GM18511 (cell line): ENCODE measurements at regions not wholly inside any gene's neighbourhood (a gene's known extent, or its start where the extent isn't known, plus 50 kb on each side); places are given as distances from the start of the nearest gene placed in this dataset.

Experiments used
- ATAC-seq: cut with Tn5 transposase; IDR thresholded peaks from one replicate; pipeline ENCODE4 v1.9.1; 2021; ENCODE audit warnings: mild to moderate bottlenecking, moderate library complexity; ENCODE audit not compliant: unreplicated experiment

DNA sequence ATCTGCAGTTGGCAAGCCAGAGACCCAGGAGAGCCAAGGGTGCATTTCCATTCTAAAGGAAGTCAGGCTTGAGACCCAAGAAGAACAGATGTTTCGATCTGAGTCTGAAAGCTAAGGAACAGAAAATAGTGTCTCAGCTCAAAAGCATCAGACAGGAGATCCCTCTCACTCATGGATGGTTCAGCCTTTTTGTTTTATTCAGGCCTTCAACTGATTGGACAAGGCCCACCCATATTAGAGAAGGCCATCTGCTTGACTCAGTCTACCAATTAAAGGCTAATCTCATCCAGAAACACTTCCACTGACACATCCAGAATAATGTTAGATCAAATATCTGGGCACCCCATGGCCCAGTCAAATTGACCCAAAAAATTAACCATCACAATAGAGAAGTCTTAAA, 255.0 kb downstream of the TXNL1 start:
- ATAC-seq, result no peak

DNA sequence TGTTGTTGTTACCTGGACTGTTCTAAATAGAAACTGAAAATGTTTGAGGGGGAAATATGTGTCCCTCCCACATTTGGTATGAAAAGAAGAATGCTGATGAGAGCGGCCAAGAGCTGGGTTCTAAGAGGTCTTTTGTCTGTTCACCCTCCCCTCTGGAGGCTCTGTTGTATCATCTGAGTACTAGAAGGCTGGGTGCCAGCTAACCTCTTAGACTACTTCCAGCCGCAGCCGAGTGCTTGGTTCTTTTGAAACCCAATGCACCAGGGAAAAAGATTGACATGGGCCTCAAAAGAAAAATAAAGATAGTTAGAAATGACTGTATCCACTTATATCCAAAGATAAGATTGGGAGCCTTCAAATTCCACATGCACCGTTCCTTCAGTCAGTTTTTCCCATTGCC, 255.9 kb downstream of the TXNL1 start:
- ATAC-seq, result no peak

- ATAC-seq, result no peak
Observed at GRCh38 chr18:56381196-56381595, 257.2 kb downstream of the TXNL1 start.

DNA sequence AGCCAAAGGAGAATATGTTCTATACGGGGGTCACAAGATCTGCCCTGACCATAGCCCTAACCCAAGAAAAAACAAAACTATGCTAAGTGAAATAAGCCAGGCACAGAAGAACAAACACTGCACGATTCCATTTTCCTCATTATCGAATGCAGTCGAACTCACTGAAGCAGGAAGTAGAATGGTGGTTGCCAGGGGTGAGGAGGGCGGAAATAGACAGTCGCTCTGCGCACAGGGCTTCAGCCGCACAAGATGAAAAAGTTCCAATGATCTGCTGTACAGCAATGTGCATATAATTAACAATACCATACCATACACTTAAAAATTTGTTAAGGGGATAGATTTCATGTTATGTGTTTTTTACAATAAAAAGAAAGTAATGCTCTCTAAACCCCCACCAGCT, 257.7 kb downstream of the TXNL1 start:
- no peak for ATAC-seq

DNA sequence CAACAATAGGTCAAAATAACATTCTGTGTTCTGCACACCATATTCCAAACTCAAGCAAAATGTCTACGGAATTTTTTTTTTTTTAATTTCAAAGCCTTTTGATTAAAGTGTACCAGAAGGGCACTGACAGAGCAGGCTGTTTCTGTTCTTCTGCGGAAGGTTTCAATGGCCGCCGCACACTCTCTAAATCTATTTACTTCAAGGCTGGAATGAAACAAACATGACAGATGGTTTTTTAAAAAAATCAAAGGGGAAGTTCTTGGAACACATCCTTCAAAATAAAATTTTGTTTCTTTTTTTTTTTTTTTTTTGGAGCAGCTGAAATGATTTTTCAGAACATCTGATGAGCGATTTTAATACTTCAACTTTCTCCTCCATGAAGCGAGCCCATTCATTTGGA, 259.1 kb downstream of the TXNL1 start:
- no peak for ATAC-seq

DNA sequence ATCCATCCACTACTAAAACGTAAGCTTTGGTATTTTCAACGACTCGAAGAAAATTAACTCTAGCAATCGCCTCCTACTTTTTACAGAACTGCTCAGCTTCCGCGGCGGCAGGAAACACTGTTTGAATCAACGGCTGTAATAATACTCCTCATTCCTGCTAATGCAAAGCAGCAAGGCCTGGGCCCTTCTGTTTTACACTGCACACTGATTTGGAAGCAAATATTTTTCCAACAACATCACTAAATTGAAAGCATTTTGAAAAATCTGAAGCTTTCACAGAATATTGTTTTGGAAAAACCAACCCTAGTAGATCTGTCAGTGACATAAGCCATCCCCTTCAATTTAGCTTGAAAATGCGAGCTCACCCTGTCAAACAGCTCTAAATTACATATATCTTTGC, 261.2 kb downstream of the TXNL1 start:
- no peak for ATAC-seq

- no peak for ATAC-seq
Observed at GRCh38 chr18:56374007-56374655, 264.3 kb downstream of the TXNL1 start.

GRCh38 chr18:56373601-56374000, 264.8 kb downstream of the TXNL1 start:
- ATAC-seq, result no peak

DNA sequence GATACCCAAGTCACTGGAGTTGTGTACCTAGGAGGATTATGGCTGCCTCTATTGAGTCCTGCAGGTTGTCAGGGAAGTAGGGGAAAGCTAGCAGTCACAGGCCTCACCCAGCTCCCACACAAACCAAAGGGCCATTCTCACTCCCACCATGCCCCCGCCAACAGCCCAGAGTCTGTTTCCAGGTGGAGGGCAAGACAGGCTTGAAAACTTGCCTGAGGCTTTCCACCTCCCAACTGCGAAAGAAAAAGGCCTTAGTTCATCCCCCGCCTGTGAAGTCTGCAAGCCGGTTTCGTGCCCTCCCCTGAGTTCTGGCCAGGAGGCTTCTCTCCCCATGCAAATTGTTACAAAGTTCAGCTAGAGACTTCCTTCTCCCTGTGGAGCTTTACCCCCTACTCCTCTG, 270.3 kb downstream of the TXNL1 start:
- ATAC-seq, result no peak

DNA sequence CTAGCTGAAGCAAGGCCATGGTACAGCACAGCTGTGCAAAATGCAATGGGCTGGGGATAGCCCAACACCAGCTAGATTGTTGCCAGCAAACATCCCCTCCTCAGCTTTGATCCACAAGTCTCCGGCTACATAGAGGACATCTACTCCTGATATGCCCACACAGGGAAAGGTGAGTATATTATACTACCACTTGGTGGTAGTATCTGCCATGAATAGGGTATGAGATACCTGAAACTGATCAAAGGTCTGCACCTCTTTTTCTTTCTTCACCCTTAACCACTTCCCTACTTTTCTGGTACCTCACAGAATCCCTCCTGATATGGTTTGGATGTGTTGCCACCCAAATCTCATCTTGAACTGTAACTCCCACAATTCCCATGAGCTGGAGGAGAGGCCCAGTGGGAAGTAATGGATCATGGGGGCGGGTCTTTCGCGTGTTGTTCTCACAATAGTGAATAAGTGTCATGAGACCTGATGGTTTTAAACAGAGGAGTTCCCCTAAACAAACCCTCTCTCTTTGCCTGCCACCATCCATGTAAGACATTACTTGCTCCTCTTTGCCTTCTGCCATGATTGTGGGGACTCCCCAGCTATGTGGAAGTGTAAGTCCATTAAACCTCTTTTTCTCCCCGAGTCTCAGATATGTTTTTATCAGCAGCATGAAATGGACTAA, 279.6 kb downstream of the TXNL1 start:
- no peak for ATAC-seq

GRCh38 chr18:56353663-56354260, 284.6 kb downstream of the TXNL1 start:
- ATAC-seq, result no peak

GRCh38 chr18:56351911-56352500, 286.4 kb downstream of the TXNL1 start:
- no peak for ATAC-seq

DNA sequence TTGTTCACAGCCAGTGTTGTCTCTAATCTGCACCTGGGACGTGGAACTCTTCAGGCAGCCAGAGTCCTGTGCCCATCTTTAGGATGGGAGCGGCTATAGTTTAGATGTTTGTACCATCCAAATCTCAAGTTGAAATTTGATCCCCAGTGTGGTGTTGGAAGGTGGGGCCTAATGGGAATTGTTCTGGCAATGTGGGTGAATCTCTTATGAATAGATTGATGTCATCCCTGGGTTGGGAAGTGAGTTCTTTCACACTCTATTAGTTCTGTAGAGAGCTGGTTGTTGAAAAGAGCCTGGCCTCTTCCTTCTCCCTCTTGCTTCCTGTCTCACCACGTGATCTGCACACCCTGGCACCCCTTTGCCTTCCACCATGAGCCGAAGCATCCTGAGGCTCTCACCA, 300.9 kb downstream of the TXNL1 start:
- no peak for ATAC-seq

- ATAC-seq, result no peak
Observed at GRCh38 chr18:56333839-56334238, 304.6 kb downstream of the TXNL1 start.

- ATAC-seq, result no peak
Observed at GRCh38 chr18:56333146-56333545, 305.2 kb downstream of the TXNL1 start.

DNA sequence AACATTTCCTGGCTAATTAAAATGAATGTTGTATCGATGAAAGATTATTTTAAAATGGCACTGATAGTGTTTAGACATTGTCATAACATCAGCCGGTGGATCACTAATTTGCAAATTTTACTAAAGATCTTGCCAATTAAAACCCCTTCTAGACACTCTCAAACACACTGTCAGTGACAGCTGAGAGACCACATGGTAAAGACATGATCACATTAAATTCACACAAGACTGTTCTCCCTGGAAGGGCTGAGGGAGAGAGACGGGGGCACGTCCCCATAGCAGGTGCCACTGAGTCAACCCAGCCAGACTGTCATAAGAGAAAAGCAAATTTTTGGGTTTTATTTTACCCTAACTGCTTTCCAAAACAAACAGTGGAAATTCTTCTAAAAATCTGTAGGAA, 306.0 kb downstream of the TXNL1 start:
- ATAC-seq, result no peak

DNA sequence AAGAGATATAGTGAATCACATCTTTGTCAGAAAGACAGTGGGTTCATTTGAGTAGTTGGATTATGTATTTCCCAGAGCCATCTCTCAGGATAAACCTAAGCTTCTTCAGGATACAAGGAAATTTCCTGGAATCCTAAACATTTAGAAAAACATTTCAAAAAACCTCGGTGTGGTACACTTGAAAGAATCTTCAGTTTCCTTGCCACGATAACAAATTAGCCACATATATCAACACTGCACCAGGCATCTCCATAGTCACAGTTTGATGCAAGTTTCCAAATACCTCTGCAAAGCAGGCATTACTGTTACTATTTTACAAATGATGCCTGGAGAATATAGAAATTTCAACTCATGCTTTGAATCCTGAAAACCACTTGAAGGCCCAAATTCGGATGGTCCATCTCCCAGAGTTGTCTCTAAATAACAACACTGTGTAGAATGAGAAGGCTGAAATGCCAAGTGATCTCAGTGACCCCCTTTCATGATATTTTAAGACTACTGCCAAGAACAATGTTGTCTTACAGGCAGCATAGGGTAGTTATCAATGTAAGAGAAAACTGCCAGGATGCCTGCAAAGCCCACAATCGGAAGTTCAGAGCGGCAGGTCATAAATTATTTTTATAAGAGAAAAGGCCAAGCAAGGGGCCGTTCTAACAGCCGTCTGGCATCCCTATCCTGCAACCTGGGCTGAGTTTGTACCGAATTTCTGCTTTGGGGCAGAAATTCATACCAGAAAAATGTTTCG, 307.9 kb downstream of the TXNL1 start:
- ATAC-seq, result no peak

DNA sequence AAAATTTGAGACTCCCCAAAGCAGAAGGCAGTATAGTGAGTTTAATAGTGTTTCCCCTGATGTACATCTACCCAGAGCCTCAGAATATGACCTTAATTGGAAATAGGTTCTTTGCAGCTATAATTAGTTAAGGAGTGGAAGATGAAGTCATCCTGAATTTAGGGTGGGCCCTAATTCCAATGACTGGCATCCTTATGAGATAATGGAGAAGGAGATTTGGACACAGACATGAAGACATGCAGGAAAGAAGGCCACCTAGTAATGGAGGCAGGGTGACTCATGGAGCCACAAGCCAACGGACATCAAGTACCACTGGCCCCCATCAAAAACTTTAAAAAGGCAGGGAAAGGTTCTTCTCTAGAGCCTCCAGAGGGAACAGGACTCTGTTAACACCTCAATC, 308.9 kb downstream of the TXNL1 start:
- ATAC-seq, result no peak

DNA sequence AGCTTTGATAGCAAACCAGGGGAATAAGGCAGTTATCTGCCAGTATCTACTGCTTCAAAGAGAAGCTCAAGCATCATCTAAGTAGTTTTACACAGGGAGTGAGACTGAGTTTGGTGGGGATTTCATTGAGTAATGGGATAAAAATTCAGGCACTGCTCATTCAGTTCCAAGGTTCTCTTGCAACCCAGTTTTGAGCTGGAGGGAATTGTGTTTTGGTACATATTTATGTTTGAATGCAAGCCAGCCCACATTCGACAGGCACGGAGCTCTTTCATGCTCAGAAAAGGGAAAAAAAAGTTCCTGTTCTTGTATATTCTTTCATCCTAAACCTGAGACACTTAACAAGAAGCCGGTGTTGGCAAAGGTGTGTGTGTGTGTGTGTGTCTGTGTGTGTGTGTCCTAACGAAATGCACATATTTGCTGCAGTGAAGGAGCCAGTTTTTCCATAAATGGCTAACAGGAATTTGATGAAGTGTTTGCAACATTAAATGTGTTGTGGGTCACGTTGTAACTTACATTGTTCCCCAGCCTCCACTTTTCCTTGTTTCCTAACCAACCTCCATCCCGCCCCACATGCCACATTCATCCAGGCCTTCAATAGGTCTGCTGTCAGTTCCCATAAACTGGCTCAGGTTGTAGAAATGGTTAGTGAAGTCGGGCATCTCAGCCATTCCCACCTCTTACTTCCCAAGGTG, 311.1 kb downstream of the TXNL1 start:
- ATAC-seq, result no peak

- no peak for ATAC-seq
Observed at GRCh38 chr18:56326336-56327072, 311.9 kb downstream of the TXNL1 start.
